NCI-H1048 (cell line): ENCODE measurements at regions not wholly inside any gene's neighbourhood (a gene's known extent, or its start where the extent isn't known, plus 50 kb on each side); places are given as distances from the start of the nearest gene placed in this dataset.

ENCODE experiments used
- DNase-seq: peaks from one replicate; lab custom pipeline; 2025; lab: John Stamatoyannopoulos, UW

- DNase-seq: no peak
Measured at GRCh38 chr13:110773480-110773879, 60.0 kb downstream of the ING1 start.

GRCh38 chr13:110774051-110774450 lies 60.6 kb downstream of the ING1 start:
- DNase-seq: no peak

- DNase-seq: no peak
Measured at GRCh38 chr13:110774490-110774889, 61.0 kb downstream of the ING1 start.

DNA sequence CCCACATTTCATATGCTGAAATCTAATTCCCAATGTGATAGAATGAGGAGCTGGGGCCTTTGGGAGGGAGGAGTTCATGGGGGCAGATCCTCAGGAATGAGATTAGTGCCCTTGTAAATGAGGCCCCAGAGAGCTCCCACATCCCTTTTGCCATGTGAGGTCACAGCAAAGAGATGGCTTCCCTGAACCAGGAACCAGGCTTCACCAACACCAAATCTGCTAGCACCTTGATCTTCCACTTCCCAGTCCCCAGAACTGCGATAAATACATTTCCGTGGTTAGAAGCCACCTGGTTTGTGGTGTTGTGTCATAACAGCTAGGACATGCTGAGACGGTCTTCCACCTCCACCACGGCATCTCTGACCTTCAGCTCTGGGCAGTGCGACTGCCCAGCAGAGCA lies 62.1 kb downstream of the ING1 start:
- no peak for DNase-seq

DNA sequence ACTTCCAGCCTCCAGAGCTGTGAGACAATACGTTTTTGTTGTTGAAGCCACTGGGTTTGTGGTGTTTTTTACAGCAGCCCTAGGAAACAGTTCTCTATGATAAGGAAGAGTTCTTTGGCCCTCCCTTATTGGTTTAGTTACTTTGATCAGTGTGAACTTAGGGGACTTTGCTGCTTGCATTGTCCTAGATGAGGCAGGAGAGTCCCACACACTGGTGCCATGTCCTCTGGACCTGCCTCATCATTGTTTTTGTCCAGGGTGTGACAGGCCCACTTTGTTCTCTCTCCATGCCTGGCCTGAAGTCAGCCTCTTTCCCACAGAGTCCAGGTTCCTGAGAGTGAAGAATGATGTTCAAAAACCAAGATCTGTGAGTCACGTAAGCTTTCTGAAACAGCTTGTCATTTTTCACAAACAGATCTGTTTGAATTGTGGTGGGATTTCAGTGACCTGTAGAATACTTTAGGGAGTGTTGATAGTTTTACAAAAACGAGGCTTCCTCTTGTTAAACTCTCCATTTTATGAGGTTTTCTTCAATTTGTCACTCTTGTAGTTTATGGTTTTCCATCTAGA lies 63.8 kb downstream of the ING1 start:
- no peak for DNase-seq

DNA sequence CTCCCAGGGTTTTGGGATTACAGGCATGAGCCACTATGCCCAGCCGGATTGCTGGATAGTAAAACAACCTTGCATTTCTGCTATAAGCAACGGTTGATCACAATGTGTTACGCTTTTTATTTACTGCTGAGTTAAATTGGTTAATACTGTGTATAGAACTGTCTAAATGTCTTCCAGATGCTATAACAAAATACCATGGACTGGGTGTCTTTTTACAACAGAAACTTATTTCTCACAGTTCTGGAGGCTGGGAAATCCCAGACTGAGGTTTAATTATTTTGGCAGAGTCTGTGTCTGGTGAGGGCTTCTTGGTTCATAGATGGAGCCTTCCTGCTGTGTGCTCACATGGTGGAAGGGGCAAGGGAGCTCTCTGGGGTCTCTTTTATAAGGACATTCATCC lies 65.5 kb downstream of the ING1 start:
- DNase-seq: no peak

DNA sequence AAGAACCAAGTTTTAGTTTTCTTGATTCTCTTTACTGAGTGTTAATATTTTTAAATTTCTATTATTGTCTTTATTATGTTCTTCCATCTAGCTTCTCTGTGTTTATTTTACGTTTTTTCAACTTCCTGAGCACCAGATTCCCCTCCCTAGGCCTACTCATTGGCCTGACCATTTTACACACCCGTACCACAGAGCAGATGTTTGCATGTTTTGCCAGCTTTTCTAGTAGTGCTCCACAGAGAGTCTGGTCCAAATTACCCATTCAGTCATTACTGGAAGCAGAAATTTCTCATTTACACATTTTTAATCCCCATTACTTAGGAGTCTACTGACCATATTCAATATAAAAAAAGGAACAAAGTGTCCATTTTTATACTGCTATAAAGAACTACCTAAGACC lies 66.9 kb downstream of the ING1 start:
- no peak for DNase-seq

GRCh38 chr13:110782185-110782584 lies 68.7 kb downstream of the ING1 start:
- DNase-seq: no peak

GRCh38 chr13:110784704-110785103 lies 71.2 kb downstream of the ING1 start:
- DNase-seq: no peak

DNA sequence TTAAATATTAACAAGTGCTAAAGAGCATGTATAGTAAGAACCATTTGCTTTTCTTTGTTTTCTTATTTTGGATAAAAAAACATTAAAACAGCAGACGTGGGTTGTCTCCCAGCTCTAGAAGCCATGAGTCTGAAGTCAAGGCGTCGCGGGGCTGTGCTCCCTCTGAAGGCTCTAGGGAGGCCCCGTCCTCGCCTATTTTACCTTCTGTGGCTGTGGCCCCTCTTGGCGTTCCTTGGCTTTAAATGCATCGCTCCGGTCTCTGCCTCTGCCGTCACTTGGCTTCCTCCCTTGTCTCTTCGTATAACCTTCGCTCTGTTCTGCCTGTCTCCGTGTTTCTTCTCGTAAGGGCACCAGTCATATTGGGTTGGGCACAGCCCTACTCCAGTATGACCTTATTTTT lies 75.3 kb downstream of the ING1 start:
- no peak for DNase-seq

GRCh38 chr13:110789871-110790270 lies 76.4 kb downstream of the ING1 start:
- DNase-seq: no peak

- no peak for DNase-seq
Measured at GRCh38 chr13:110790371-110790770, 76.9 kb downstream of the ING1 start.

GRCh38 chr13:110794209-110794608 lies 80.7 kb downstream of the ING1 start:
- DNase-seq: no peak

GRCh38 chr13:110797230-110797877 lies 83.9 kb downstream of the ING1 start:
- DNase-seq: no peak

DNA sequence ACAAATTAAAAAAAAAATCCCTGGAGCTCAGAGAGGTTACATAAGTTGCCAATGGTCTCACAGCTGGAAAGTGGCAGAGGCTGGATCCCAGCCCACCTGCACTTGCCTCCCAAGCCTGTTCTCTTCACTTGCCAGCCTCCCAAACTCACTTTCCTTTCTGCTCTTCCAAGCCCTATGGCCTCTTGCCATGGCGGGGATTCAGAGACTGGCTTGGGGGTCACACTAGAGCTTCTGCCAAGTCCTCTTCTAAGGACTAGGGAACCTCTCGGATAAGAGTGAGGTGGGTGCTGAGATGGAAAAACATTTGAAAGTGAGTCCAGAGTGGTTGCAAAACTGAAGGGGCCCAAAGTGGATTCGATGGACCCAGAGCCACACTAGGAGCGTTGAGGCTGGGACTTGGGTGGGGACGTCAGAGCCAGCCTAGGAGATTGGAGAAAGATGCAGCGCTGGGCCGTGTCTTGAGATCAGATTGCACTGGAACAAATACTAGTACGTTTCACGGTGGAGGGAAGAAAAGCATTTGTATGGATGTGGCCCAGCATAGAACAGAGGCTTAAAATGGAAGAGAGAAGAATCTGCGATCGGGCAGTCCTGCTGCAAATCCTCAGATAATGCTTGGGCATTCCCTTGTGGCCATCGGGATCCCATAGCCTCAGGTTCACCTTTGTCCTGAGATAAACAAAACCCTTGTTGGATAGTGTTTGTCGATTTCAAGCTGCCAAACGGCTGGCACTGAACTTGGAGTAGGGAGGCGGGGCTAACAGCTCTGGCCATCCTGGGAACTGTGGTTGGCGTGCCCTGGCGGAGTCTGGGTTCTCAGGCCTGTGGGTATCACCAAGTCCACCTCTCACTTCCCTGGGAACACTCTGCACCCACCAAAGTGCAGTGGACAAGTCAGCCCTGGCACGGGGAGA lies 84.8 kb downstream of the ING1 start:
- no peak for DNase-seq

GRCh38 chr13:110799246-110800236 lies 86.0 kb downstream of the ING1 start:
- DNase-seq: no peak

DNA sequence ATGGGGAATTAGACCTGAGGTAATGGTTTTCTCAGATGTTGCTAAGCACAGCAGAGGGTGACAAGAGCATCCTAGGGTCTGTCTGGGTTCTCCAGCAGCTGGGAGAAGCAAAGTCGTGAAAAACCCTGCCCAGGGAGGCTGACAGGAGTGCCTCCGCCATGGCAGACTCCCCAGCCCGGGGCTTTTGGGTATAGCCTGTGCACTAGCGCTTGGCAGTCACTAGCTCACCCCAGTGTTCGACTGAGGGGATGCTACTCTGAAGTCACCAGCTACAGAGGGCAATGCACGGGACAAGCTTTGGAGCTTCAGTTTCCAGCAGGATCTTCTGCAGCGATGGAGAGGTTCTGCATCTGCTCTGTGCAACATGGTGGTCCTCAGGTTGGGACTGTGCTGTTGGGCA lies 87.5 kb downstream of the ING1 start:
- no peak for DNase-seq

DNA sequence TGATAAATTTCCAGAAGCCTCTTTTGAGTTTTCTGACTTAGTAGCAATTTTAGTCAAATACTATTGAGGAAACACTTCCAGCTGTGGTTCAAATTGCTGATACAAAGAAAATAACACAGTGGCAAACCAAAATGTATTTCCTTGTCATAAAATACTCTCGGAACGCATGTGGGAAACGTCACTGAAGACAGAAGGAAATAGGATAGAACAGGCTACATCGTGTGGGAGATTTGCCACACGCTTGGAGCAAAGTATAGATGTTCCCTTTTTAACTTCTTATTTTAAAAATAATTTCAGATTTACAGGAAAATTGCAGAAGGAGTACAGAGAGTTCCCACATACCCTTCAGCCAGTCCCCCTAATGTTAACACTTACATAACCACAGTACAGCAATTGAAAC lies 88.8 kb downstream of the ING1 start:
- no peak for DNase-seq

GRCh38 chr13:110806636-110807035 lies 93.1 kb downstream of the ING1 start:
- DNase-seq: no peak

- no peak for DNase-seq
Measured at GRCh38 chr13:110807546-110807945, 94.0 kb downstream of the ING1 start.

DNA sequence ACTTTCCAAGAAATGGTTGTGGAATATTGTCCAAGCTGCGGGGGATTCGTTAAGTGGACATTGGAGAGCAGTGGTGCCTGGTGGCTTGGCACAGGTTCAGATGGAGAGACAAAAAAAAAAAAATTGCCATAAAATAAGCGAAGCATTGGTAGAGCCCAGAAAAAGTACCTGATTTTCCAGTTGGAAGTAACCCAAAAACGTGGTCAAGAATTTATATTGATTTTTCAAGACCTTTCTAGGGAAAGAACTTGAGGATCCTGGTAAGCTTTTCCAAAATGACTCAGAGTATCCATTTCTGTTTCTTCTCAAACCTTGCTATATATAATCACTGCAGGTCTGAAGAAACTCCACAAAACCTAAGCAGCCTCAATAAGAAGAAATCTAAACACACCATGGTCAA lies 94.6 kb downstream of the ING1 start:
- no peak for DNase-seq

- DNase-seq: no peak
Measured at GRCh38 chr13:110809871-110810486, 96.5 kb downstream of the ING1 start.
